ENCODE measurements at regions not wholly inside any gene's neighbourhood (a gene's known extent, or its start where the extent isn't known, plus 50 kb on each side); places are given as distances from the start of the nearest gene placed in this dataset.

DNA sequence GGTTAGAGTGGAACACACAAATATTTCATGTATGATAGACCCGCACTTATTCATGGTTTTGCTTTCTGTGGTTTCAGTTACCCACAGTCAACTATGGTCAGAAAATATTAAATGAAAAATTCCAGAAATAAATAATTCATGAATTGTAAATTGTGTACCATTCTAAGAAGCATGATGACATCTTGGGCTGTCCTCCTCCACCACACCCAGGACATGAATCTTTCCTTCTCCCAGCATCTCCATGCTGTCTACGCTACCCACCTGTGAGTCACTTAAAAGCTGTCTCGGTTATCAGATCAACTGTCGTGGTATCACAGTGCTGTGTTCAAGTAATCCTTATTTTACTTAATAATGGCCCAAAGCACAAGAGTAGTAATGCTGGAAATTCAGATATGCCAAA lies 419.6 kb upstream of the NRP1 start:
- Mint-ChIP-seq H3K4me1 (no peaks in the 10 kb centered on the region), H3K27ac (no peak overlapping the region), H3K27me3 (peaks cover 4% of the 10 kb centered on the region), H3K4me3 (no peak overlapping the region), H3K36me3 (ENCODE audit: low read depth) (no peaks in the 10 kb centered on the region), H3K9me3 (no peaks in the 10 kb centered on the region)
- ATAC-seq (replicated peaks), result no peak

DNA sequence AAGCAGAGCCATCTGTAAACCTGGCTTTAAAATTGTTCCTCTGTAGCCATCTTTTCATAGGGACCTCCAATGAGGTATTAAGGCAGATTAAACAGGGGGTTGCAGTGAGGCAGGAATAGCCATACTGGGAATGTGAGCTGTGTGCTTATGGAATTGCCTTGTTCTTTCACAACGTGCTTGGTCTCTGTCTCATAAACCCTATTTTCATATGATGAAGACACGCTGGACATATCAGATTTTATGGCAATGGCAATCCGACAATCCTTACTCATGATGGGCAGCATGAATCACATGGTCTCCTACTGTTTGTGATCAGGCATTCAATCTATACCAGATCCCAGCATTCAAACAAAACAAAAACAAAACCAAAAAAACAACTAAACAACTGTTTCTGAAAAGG lies 418.9 kb upstream of the NRP1 start:
- Mint-ChIP-seq H3K36me3 (ENCODE audit: low read depth) (no peaks in the 10 kb centered on the region), H3K4me1 (no peaks in the 10 kb centered on the region), H3K9me3 (no peaks in the 10 kb centered on the region), H3K27ac (no peak overlapping the region), H3K27me3 (peaks cover 4% of the 10 kb centered on the region), H3K4me3 (no peak overlapping the region)
- no peak for ATAC-seq (replicated peaks)

DNA sequence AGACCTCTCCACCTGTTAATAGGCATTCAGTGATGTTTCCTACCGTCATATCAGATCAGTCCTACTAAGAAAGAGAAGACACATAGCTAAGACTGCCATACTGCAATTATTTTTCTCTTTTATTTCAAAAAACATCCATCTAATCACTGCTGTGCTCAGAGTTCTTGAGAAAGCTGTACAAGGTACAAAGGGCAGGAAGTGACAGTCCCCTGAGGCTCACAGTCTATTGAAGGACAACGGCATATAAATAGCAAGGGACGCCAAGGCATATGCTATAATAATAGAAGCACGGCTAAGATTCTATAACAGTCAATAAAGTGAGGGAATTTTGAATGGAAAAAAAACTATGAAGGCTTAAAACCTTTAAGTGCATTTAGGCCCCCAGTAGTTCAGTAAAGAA lies 415.3 kb upstream of the NRP1 start:
- Mint-ChIP-seq H3K4me3 (no peak overlapping the region), H3K27me3 (peaks cover 4% of the 10 kb centered on the region), H3K36me3 (ENCODE audit: low read depth) (no peaks in the 10 kb centered on the region), H3K4me1 (no peaks in the 10 kb centered on the region), H3K9me3 (no peaks in the 10 kb centered on the region), H3K27ac (no peak overlapping the region)
- no peak for ATAC-seq (replicated peaks)

DNA sequence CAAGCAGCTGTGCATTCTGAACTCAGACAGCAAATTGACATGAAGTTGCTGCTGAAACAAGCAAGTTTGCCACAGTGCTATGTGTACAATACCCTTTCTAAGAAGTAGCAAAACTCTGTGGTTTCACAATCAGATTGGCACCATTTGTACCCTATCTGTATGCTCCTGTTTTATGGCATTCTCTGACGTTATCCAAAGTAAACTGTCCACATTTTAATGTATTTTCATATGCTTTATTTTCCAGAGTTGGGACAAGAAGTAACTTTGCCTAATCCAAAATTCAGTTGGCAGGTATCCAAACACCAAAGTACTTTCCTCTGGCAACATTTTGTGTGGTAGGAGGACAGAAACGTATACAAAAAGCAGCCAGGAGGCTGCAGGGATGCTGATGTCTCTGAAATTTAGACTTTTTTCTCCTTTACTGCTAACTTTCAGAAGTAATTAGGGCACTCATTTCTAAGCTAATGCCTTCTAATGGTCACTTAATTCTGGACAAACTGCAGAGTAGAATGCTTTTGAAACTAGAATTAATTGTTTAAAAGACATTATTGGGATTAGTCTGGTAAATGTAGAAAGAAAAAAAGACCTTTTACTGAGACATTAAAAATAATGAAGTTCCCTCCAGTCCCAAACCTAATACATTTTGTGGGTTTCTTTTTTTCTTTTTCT lies 414.7 kb upstream of the NRP1 start:
- Mint-ChIP-seq H3K4me3 (no peak overlapping the region), H3K27ac (no peak overlapping the region), H3K4me1 (no peaks in the 10 kb centered on the region), H3K27me3 (peaks cover 4% of the 10 kb centered on the region), H3K36me3 (ENCODE audit: low read depth) (no peaks in the 10 kb centered on the region), H3K9me3 (no peaks in the 10 kb centered on the region)
- ATAC-seq (replicated peaks), result no peak

DNA sequence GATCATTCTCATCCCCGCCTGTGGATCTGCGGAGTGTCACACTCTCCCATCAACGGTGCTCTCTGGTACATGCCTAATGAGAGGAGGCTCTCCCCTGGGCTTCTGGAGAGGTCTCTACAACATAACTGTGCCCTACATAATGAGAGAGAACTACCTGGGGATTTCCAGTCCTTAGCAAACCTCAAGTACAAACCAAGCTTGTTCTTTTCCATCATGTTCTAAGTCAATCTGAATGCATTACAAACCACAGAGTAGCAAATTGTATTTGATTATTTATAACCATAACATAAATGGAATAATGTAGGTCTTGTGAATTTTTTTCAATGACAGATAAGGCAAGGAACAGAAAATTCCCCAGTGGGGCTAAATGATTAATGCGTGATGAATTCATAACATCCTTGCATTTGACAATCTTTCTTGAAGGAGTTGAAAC lies 412.4 kb upstream of the NRP1 start:
- Mint-ChIP-seq H3K4me3 (no peak overlapping the region), H3K4me1 (no peaks in the 10 kb centered on the region), H3K36me3 (ENCODE audit: low read depth) (no peaks in the 10 kb centered on the region), H3K9me3 (no peaks in the 10 kb centered on the region), H3K27me3 (no peaks in the 10 kb centered on the region), H3K27ac (no peak overlapping the region)
- no peak for ATAC-seq (replicated peaks)

DNA sequence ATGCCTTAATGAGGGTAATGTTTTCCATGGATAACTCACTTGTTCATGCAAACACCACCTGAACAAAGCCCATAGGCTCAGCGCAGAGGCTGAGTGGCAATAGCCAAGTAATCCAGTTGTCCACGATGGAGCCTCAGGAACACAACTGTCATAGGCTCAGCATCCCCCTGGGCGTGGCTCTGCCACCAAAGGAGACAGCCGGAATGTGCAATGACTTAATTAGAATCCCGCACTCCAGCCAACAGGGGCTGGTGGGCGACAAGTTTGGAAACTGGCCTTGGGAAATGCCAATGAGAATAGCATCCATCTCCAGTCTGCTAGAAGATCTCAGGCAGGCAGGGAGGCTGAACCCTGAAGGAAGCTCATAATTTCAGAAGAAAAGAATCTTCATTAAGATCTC lies 411.7 kb upstream of the NRP1 start:
- Mint-ChIP-seq H3K27ac (no peak overlapping the region), H3K4me3 (no peak overlapping the region), H3K9me3 (no peaks in the 10 kb centered on the region), H3K4me1 (no peaks in the 10 kb centered on the region), H3K27me3 (peaks cover 2% of the 10 kb centered on the region), H3K36me3 (ENCODE audit: low read depth) (no peaks in the 10 kb centered on the region)
- no peak for ATAC-seq (replicated peaks)

DNA sequence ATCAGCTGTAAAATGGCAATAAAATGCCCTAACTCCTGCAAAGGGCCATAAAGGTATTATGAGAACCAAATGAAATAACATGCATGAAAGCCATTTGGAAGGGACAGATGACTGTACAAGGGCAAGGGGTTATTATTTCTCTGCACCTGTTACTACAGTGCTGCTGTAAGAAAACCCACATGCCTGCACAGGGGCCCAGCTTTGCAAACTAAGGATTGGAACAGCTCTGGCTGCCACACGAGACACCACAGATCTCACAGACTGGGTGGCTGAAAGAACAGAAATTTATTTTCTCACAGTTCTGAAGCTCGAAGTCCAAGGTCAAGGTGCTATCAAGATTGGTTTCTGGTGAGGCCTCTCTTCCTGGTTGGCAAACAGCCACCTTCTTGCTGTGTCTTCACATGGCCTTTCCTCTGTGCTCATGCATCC lies 409.0 kb upstream of the NRP1 start:
- no peaks in the 10 kb centered on the region for H3K9me3 Mint-ChIP-seq
- no peak for ATAC-seq (replicated peaks)
- H3K27me3 Mint-ChIP-seq, result peaks cover 5% of the 10 kb centered on the region
- H3K4me1 Mint-ChIP-seq, result no peaks in the 10 kb centered on the region
- no peak overlapping the region for H3K27ac Mint-ChIP-seq
- no peak overlapping the region for H3K4me3 Mint-ChIP-seq
- H3K36me3 Mint-ChIP-seq (ENCODE audit: low read depth), result no peaks in the 10 kb centered on the region

DNA sequence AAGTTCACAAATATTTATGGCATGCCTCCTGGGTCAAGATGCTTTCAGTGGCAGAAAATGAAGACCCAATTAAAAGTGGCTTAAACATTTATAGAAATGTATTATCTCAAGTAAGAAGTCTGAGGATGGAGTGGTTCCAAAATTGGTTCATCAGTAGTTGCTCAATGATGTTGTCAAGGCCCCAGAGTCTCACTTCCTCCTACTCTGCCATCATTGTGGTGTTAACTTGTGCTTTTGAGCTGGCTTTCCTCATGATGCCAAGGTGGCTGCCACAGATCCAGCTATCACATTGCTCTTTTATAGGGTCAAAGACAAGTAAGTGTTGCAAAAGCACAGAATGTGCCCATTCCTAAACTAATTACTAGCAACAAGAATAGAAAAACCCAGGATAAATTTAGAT lies 404.6 kb upstream of the NRP1 start:
- peaks cover 12% of the 10 kb centered on the region for H3K27me3 Mint-ChIP-seq
- no peak for ATAC-seq (replicated peaks)
- H3K27ac Mint-ChIP-seq, result no peak overlapping the region
- no peaks in the 10 kb centered on the region for H3K4me1 Mint-ChIP-seq
- H3K4me3 Mint-ChIP-seq, result no peak overlapping the region
- no peaks in the 10 kb centered on the region for H3K36me3 Mint-ChIP-seq (ENCODE audit: low read depth)
- H3K9me3 Mint-ChIP-seq, result no peaks in the 10 kb centered on the region

DNA sequence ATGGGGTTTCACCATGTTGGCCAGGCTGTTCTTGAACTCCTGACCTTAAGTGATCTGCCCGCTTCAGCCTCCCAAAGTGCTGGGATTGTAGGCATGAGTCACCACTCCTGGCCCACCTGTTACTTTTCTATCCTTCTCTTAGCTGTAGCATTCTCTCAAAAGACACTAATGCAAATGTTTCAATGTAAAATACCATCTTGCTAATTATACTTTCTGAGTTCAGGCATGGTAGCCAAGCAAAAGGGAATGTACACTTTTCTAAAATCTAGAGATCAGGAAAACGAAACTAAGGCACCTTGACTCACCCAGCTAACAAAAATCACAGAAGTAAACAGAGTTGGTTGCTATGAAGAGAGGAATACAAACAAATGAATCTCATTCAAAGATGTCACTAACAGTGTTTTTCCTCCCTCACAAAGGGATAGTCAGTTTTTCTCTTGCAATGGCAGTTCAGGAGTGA lies 401.0 kb upstream of the NRP1 start:
- H3K9me3 Mint-ChIP-seq, result no peaks in the 10 kb centered on the region
- no peaks in the 10 kb centered on the region for H3K36me3 Mint-ChIP-seq (ENCODE audit: low read depth)
- H3K4me1 Mint-ChIP-seq, result no peaks in the 10 kb centered on the region
- peaks cover 12% of the 10 kb centered on the region for H3K27me3 Mint-ChIP-seq
- ATAC-seq (replicated peaks), result no peak
- H3K4me3 Mint-ChIP-seq, result no peak overlapping the region
- H3K27ac Mint-ChIP-seq, result no peak overlapping the region

DNA sequence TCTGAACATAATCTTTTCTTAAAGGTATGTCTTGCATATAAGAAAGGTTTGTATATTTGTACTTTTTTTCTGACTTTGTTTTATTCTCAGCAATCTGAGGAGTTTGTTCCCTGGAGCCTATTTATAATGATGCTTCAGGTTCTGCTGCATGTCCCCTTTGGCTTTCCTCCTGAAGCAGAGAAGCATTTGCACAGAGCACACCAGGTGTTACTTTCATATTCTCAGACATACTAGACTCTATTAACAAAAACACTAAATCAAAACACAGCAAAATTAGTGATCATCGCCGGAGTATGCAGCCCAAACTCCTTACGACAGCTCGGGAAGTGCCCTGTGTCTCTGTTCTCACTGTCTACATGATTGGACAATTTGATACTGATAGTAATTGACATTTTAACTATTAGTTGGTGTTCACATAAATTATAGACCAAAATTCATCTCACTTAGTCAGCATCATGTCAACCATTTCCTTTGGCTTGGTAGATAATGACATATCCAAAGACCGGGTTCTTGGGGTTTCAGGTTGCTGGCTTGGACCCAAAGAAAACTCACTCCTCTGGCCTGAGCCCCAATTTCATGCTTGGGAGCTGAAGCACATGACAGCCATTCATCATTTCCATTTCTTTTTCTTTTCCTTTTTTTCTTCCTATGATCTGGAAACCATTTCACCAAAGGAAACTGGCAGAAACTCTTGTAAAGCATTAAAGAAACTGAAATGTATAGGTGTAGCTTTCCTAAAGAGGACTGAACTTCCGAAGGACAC lies 400.1 kb upstream of the NRP1 start:
- Mint-ChIP-seq H3K27me3 (peaks cover 19% of the 10 kb centered on the region), H3K4me1 (no peaks in the 10 kb centered on the region), H3K27ac (no peak overlapping the region), H3K4me3 (no peak overlapping the region), H3K36me3 (ENCODE audit: low read depth) (no peaks in the 10 kb centered on the region), H3K9me3 (no peaks in the 10 kb centered on the region)
- ATAC-seq (replicated peaks), result no peak

DNA sequence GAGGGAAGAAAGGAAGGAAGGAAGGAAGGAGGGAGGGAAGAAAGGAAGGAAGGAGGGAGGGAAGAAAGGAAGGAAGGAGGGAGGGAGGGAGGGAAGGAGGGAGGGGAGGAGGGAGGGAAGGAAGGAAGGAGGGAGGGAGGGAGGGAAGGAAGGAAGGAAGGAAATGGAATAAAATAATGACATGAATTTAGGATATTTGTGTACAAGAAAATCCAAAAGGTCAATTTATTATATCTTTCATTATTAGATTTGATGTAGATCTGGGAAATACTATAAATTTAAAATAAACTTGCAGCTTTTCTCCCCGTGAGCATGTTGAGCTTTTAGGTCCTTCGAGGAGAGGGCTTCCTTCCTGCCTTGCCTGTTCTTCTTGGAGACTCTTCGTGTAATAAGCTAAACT lies 398.6 kb upstream of the NRP1 start:
- no peak for ATAC-seq (replicated peaks)
- peaks cover 24% of the 10 kb centered on the region for H3K27me3 Mint-ChIP-seq
- H3K9me3 Mint-ChIP-seq, result no peaks in the 10 kb centered on the region
- H3K36me3 Mint-ChIP-seq (ENCODE audit: low read depth), result no peaks in the 10 kb centered on the region
- H3K4me3 Mint-ChIP-seq, result no peak overlapping the region
- H3K4me1 Mint-ChIP-seq, result no peaks in the 10 kb centered on the region
- no peak overlapping the region for H3K27ac Mint-ChIP-seq

DNA sequence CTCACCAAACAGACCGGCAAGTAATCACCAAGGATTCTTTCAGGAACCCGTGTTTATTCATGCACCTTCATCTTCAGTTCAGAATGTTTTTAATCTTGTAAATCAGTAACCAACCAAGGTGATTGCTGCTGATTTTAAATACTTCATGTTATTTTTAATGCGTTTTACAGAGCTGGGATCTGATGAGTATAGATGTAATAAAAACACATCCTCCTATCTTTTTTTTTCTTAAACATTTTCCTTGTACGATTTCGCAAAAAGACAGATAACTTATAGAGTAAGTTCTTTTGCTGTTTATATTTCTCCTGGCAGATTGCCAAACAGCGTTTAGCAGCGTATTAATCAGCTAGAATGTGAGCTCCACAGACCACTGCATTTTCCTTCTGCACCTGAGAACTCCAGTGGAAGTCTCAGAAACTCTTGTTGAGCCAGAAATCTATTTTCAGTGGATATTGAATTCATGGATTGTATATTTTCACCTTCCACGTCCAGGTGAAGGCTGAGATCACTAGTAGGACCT lies 397.8 kb upstream of the NRP1 start:
- ATAC-seq (replicated peaks), result no peak
- Mint-ChIP-seq H3K27ac (no peak overlapping the region), H3K4me1 (no peaks in the 10 kb centered on the region), H3K27me3 (peaks cover 24% of the 10 kb centered on the region), H3K36me3 (ENCODE audit: low read depth) (no peaks in the 10 kb centered on the region), H3K4me3 (no peak overlapping the region), H3K9me3 (no peaks in the 10 kb centered on the region)

DNA sequence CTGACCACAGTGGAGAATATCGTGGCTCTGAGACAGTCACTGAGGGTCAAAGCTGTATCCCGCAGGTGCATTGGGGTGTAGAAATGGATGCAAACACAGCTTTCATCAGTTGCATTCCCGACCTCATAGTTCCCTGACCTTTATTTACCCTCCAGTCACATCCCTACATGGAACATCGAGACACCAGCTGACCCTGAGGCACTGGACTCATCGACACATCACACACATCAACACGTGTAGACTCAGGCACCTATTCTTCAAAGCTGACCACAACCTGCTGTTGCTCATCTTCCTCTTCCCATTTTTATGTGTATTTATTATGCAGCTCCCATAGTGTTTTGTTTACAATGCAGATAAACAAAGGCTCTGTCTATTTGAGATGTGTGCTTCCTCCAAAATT lies 396.9 kb upstream of the NRP1 start:
- no peaks in the 10 kb centered on the region for H3K9me3 Mint-ChIP-seq
- peaks cover 24% of the 10 kb centered on the region for H3K27me3 Mint-ChIP-seq
- no peaks in the 10 kb centered on the region for H3K36me3 Mint-ChIP-seq (ENCODE audit: low read depth)
- no peak for ATAC-seq (replicated peaks)
- H3K27ac Mint-ChIP-seq, result no peak overlapping the region
- no peaks in the 10 kb centered on the region for H3K4me1 Mint-ChIP-seq
- H3K4me3 Mint-ChIP-seq, result no peak overlapping the region

DNA sequence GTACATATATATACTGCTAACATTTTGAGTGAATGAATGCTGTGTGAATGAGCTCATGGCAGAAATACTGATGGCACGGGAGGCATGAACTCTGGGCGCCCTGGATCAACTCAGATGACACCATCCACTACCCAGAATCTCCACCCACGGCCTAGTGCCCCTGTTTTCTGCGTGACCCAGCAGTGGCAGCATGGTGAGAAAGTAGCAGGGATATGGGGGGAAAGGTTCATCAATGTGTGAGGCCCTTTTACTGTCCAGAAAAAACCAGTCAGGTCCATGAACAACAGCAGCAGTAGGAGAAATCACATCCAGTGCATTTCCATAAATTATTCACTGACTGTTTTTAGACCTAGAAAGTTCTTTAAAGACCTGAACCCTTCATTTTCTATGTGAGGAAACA lies 391.0 kb upstream of the NRP1 start:
- Mint-ChIP-seq H3K4me3 (no peak overlapping the region), H3K36me3 (ENCODE audit: low read depth) (no peaks in the 10 kb centered on the region), H3K27me3 (peaks cover 15% of the 10 kb centered on the region), H3K9me3 (no peaks in the 10 kb centered on the region), H3K27ac (no peak overlapping the region), H3K4me1 (no peaks in the 10 kb centered on the region)
- ATAC-seq (replicated peaks), result no peak

DNA sequence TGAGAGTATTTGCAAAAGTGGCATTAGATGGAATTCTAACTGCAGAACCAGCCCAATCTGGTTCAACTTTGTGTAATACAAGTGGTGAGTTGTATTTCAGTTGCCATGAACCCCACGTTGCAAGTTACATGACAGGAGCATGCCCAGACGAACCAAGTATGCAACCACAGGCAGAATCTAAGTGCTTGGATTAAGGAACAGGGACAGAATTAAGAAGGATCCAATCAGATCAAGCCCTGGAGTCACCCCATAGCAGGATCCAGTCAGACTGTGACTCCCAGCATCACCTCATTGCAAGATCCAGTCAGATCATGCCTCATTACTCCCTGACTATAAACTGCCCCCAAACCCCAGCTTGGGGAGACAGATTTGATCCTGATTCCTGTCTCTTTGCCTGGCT lies 388.7 kb upstream of the NRP1 start:
- Mint-ChIP-seq H3K4me1 (no peaks in the 10 kb centered on the region), H3K4me3 (no peak overlapping the region), H3K9me3 (no peaks in the 10 kb centered on the region), H3K27ac (no peak overlapping the region), H3K36me3 (ENCODE audit: low read depth) (no peaks in the 10 kb centered on the region), H3K27me3 (peaks cover 4% of the 10 kb centered on the region)
- no peak for ATAC-seq (replicated peaks)
